ENCODE measurements at regions not wholly inside any gene's neighbourhood (a gene's known extent, or its start where the extent isn't known, plus 50 kb on each side); places are given as distances from the start of the nearest gene placed in this dataset.

DNA sequence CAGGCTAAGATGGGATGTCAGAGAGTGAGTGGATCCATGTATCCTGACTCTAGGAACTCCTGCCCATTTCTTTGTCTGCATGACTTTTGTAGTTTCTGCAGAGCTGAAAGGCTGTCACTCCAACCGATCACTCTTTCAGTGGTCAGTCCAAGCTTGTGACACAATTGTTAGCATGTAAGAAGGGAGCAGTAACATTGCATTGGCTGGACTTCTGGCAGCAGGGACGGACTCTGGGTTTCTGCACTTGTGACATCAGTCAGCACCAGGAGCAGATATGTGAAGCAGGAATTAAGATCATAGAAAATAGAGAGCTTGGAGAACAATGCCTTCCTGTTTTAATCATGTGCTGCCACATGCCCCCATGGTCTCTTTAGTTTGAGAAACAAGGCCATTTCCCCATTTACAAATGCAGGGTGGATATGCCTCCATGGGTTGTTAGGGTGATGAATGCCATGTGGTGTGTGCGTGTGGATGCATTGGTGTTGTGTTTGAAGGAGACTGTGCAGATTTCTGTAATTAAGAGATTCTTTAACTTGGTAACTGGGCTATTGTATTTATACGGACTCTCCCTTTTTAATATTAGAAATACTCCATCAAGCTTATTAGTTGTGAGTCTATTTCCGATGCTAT is 214.3 kb upstream of the EPHA4 start:
- TF ChIP-seq EZH2 (IDR thresholded peaks at IDR 0.05; ENCODE audit: insufficient read depth, poor library complexity, severe bottlenecking) (no peak), EZH2phosphoT487 (IDR thresholded peaks at IDR 0.05; ENCODE audit: insufficient read depth, low read depth) (no peak)
